ENCODE measurements at regions not wholly inside any gene's neighbourhood (a gene's known extent, or its start where the extent isn't known, plus 50 kb on each side); places are given as distances from the start of the nearest gene placed in this dataset.

- Histone ChIP-seq H3K9ac (ENCODE audit: insufficient read depth, low read length) (no peak overlapping the region), H3K27me3 (ENCODE audit: control insufficient read depth, insufficient read depth, low read length) (peaks cover 3% of the 10 kb centered on the region)
- no peak for DNase-seq (ENCODE audit: low read depth in 2 of 2)
Observed at GRCh38 chr2:204060841-204061240, 124.3 kb downstream of the ICOS start.

GRCh38 chr2:204061241-204061640, 124.7 kb downstream of the ICOS start:
- no peaks in the 10 kb centered on the region for H3K79me2 ChIP-seq (ENCODE audit: control insufficient read depth, insufficient read depth, low read length)
- H4K20me1 ChIP-seq (ENCODE audit: control insufficient read depth, extremely low read depth, insufficient read depth, low read length): no peaks in the 10 kb centered on the region
- H3K27me3 ChIP-seq (ENCODE audit: control insufficient read depth, insufficient read depth, low read length): peaks cover 3% of the 10 kb centered on the region
- H3K36me3 ChIP-seq (ENCODE audit: control insufficient read depth, insufficient read depth, low read length): no peaks in the 10 kb centered on the region
- H3K27ac ChIP-seq (ENCODE audit: insufficient read depth, low read length): no peak overlapping the region
- no peak overlapping the region for H2AFZ ChIP-seq (ENCODE audit: low read length)
- no peaks in the 10 kb centered on the region for H3K4me1 ChIP-seq (ENCODE audit: control insufficient read depth, extremely low read depth, insufficient read depth, low read length)
- H3K9ac ChIP-seq (ENCODE audit: insufficient read depth, low read length): no peak overlapping the region
- no peak for TF ChIP-seq CTCF (conservative IDR thresholded peaks at IDR 0.05 in 1 of 2, IDR thresholded peaks at IDR 0.05 in 1 of 2; ENCODE audit: low read depth in 1 of 2, low read length in 2 of 2)
- no peak for TF ChIP-seq EZH2 (IDR thresholded peaks at IDR 0.05; ENCODE audit: low read length, missing control alignments)
- H3K4me3 ChIP-seq (replicated peaks in 1 of 4; ENCODE audit: control extremely low read depth in 1 of 4, insufficient read depth in 1 of 4, low read depth in 3 of 4, low read length in 4 of 4): no peak overlapping the region
- H3K9me3 ChIP-seq (ENCODE audit: control insufficient read depth, insufficient read depth, low read depth, low read length): no peaks in the 10 kb centered on the region
- no peak overlapping the region for H3K4me2 ChIP-seq (ENCODE audit: extremely low read depth, insufficient read depth, low read length)
- DNase-seq (ENCODE audit: low read depth in 2 of 2): no peak

More at GRCh38 chr2:204060841-204061240, 124.3 kb downstream of the ICOS start:
- no peak overlapping the region for H3K4me3 ChIP-seq (replicated peaks in 1 of 4; ENCODE audit: control extremely low read depth in 1 of 4, insufficient read depth in 1 of 4, low read depth in 3 of 4, low read length in 4 of 4)
- no peak overlapping the region for H2AFZ ChIP-seq (ENCODE audit: low read length)
- TF ChIP-seq CTCF (conservative IDR thresholded peaks at IDR 0.05 in 1 of 2, IDR thresholded peaks at IDR 0.05 in 1 of 2; ENCODE audit: low read depth in 1 of 2, low read length in 2 of 2): no peak
- no peak for TF ChIP-seq EZH2 (IDR thresholded peaks at IDR 0.05; ENCODE audit: low read length, missing control alignments)
- no peaks in the 10 kb centered on the region for H4K20me1 ChIP-seq (ENCODE audit: control insufficient read depth, extremely low read depth, insufficient read depth, low read length)
- H3K4me2 ChIP-seq (ENCODE audit: extremely low read depth, insufficient read depth, low read length): no peak overlapping the region
- no peaks in the 10 kb centered on the region for H3K36me3 ChIP-seq (ENCODE audit: control insufficient read depth, insufficient read depth, low read length)
- H3K27ac ChIP-seq (ENCODE audit: insufficient read depth, low read length): no peak overlapping the region
- no peaks in the 10 kb centered on the region for H3K79me2 ChIP-seq (ENCODE audit: control insufficient read depth, insufficient read depth, low read length)
- H3K9me3 ChIP-seq (ENCODE audit: control insufficient read depth, insufficient read depth, low read depth, low read length): no peaks in the 10 kb centered on the region
- no peaks in the 10 kb centered on the region for H3K4me1 ChIP-seq (ENCODE audit: control insufficient read depth, extremely low read depth, insufficient read depth, low read length)

- Histone ChIP-seq H3K4me3 (replicated peaks in 1 of 4; ENCODE audit: control extremely low read depth in 1 of 4, insufficient read depth in 1 of 4, low read depth in 3 of 4, low read length in 4 of 4) (no peak overlapping the region), H3K36me3 (ENCODE audit: control insufficient read depth, insufficient read depth, low read length) (no peaks in the 10 kb centered on the region), H3K4me1 (ENCODE audit: control insufficient read depth, extremely low read depth, insufficient read depth, low read length) (no peaks in the 10 kb centered on the region), H3K27ac (ENCODE audit: insufficient read depth, low read length) (no peak overlapping the region), H3K27me3 (ENCODE audit: control insufficient read depth, insufficient read depth, low read length) (peaks cover 3% of the 10 kb centered on the region), H3K9me3 (ENCODE audit: control insufficient read depth, insufficient read depth, low read depth, low read length) (no peaks in the 10 kb centered on the region), H3K79me2 (ENCODE audit: control insufficient read depth, insufficient read depth, low read length) (no peaks in the 10 kb centered on the region), H3K9ac (ENCODE audit: insufficient read depth, low read length) (no peak overlapping the region), H2AFZ (ENCODE audit: low read length) (no peak overlapping the region), H4K20me1 (ENCODE audit: control insufficient read depth, extremely low read depth, insufficient read depth, low read length) (no peaks in the 10 kb centered on the region), H3K4me2 (ENCODE audit: extremely low read depth, insufficient read depth, low read length) (no peak overlapping the region)
- DNase-seq (ENCODE audit: low read depth in 2 of 2): no peak
- TF ChIP-seq CTCF (conservative IDR thresholded peaks at IDR 0.05 in 1 of 2, IDR thresholded peaks at IDR 0.05 in 1 of 2; ENCODE audit: low read depth in 1 of 2, low read length in 2 of 2): no peak
- TF ChIP-seq EZH2 (IDR thresholded peaks at IDR 0.05; ENCODE audit: low read length, missing control alignments): no peak
Observed at GRCh38 chr2:204064119-204064518, 127.6 kb downstream of the ICOS start.
